Stimulated activated CD8-positive, alpha-beta memory T cell treated with anti-CD3 and anti-CD28 coated beads, Interleukin-4, amount 100 ng/mL, for 48 hours (primary cell): ENCODE measurements at regions not wholly inside any gene's neighbourhood (a gene's known extent, or its start where the extent isn't known, plus 50 kb on each side); places are given as distances from the start of the nearest gene placed in this dataset.

Experiments used
- DNase-seq: peaks from one replicate; pipeline ENCODE4 v3.0.0-alpha.2; 2020

GRCh38 chr5:38094889-38095288 is 163.5 kb upstream of the EGFLAM start:
- DNase-seq: no peak

GRCh38 chr5:38093855-38094254 is 164.5 kb upstream of the EGFLAM start:
- no peak for DNase-seq

- DNase-seq: no peak
Observed at GRCh38 chr5:38086777-38087176, 171.6 kb upstream of the EGFLAM start.

- no peak for DNase-seq
Observed at GRCh38 chr5:38079620-38080402, 178.5 kb upstream of the EGFLAM start.

GRCh38 chr5:38078161-38078560 is 180.2 kb upstream of the EGFLAM start:
- DNase-seq: no peak

- no peak for DNase-seq
Observed at GRCh38 chr5:38077652-38078051, 180.7 kb upstream of the EGFLAM start.

GRCh38 chr5:38071831-38072694 is 186.3 kb upstream of the EGFLAM start:
- DNase-seq: no peak

- DNase-seq: no peak
Observed at GRCh38 chr5:38070304-38070950, 187.9 kb upstream of the EGFLAM start.

- no peak for DNase-seq
Observed at GRCh38 chr5:38069360-38069759, 189.0 kb upstream of the EGFLAM start.

- no peak for DNase-seq
Observed at GRCh38 chr5:38060354-38060753, 198.0 kb upstream of the EGFLAM start.

- DNase-seq: no peak
Observed at GRCh38 chr5:38059876-38060275, 198.5 kb upstream of the EGFLAM start.

- DNase-seq: no peak
Observed at GRCh38 chr5:38051711-38052511, 206.4 kb upstream of the EGFLAM start.

GRCh38 chr5:38048400-38048799 is 208.6 kb upstream of the GDNF start:
- no peak for DNase-seq

- no peak for DNase-seq
Observed at GRCh38 chr5:38046103-38046502, 206.3 kb upstream of the GDNF start.

GRCh38 chr5:38045446-38045845 is 205.6 kb upstream of the GDNF start:
- no peak for DNase-seq

GRCh38 chr5:38039826-38040225 is 200.0 kb upstream of the GDNF start:
- DNase-seq: no peak

- DNase-seq: no peak
Observed at GRCh38 chr5:38039091-38039490, 199.2 kb upstream of the GDNF start.

GRCh38 chr5:38036765-38037164 is 196.9 kb upstream of the GDNF start:
- no peak for DNase-seq

- DNase-seq: no peak
Observed at GRCh38 chr5:38032149-38032548, 192.3 kb upstream of the GDNF start.

GRCh38 chr5:38031304-38031703 is 191.5 kb upstream of the GDNF start:
- no peak for DNase-seq

GRCh38 chr5:38029397-38030065 is 189.7 kb upstream of the GDNF start:
- no peak for DNase-seq

GRCh38 chr5:38023799-38024198 is 184.0 kb upstream of the GDNF start:
- no peak for DNase-seq
